K562 (cell line): ENCODE measurements at regions not wholly inside any gene's neighbourhood (a gene's known extent, or its start where the extent isn't known, plus 50 kb on each side); places are given as distances from the start of the nearest gene placed in this dataset.

Experiments used
- ATAC-seq: fragments of 200-7000 bp; cut with Tn5 transposase; 3 replicates; pipeline ENCODE4 v1.9.1; 2020; ENCODE audit warnings: moderate library complexity
- BruUV-seq: library from RNA; stranded (reverse); fragments of 400-500 nt; replicated peaks from 2 replicates; lab custom pipeline; 2021; lab: Mats Ljungman, UMichigan
- CTCF ChIA-PET: fragments of 300-600 bp; formaldehyde crosslinking; extraction: SDS; loops from one replicate; lab custom pipeline; 2021; ENCODE audit warnings: low intra/inter-chr PET ratio; lab: Yijun Ruan, JAX
- POLR2A ChIA-PET: fragments of 300-600, 350-650 bp; sonication (Branson Sonifier 250); formaldehyde crosslinking; extraction: SDS; loops from one replicate; lab custom pipeline; 2021; ENCODE audit warnings: antibody characterized with exemption, inconsistent platforms; lab: Yijun Ruan, JAX
- DNase-seq, 4 experiments: peaks; one replicate each; pipeline versions ENCODE4 v3.0.0 to v3.0.0-alpha.2; 2011 to 2018; ENCODE audit warnings: low spot score in 3 of 4, mixed read lengths in 3 of 4; ENCODE audit errors: extremely low read depth in 1 of 4
- FAIRE-seq: peaks from 2 replicates; lab custom pipeline; 2011; peaks lifted over from hg19 to GRCh38; lab: Jason Lieb, UNC
- H2AFZ ChIP-seq: 2 replicates; pipeline ENCODE4 v1.6.0; 2011; ENCODE audit warnings: low read depth, low read length, control low read depth, inconsistent platforms
- H3K27ac ChIP-seq: fragments of 200-600 bp; 3 replicates; pipeline ENCODE4 v1.8.0; 2011; ENCODE audit warnings: low read depth, mild to moderate bottlenecking, control low read depth, inconsistent platforms, low read length, moderate library complexity, mixed read lengths; ENCODE audit errors: extremely low read depth
- H3K27me3 ChIP-seq, 2 experiments: fragments of 300-600 bp in 1 of 2; 2 replicates in 1 of 2; 3 replicates in 1 of 2; pipeline versions ENCODE4 v1.6.0 to v1.8.0; 2011; ENCODE audit warnings: inconsistent platforms in 2 of 2, low read length in 2 of 2, mild to moderate bottlenecking in 1 of 2, mixed read lengths in 1 of 2, moderate library complexity in 1 of 2; ENCODE audit not compliant: control insufficient read depth in 2 of 2, insufficient read depth in 2 of 2
- H3K36me3 ChIP-seq: fragments of 300-600 bp; 3 replicates; pipeline ENCODE4 v1.8.0; 2011; ENCODE audit warnings: mild to moderate bottlenecking, low read length, inconsistent platforms; ENCODE audit not compliant: control insufficient read depth, insufficient read depth
- H3K4me1 ChIP-seq, 2 experiments: fragments of 200-600 bp in 1 of 2; replicated peaks in 1 of 2; 2 replicates in 1 of 2; 3 replicates in 1 of 2; pipeline versions ENCODE4 v1.5.1 to v1.8.0; 2011; ENCODE audit warnings: inconsistent platforms in 2 of 2, low read length in 2 of 2, mild to moderate bottlenecking in 1 of 2, mixed read lengths in 1 of 2, moderate library complexity in 1 of 2; ENCODE audit not compliant: control insufficient read depth in 2 of 2, insufficient read depth in 2 of 2
- H3K4me2 ChIP-seq: 2 replicates; pipeline ENCODE4 v1.6.1; 2011; ENCODE audit warnings: low read length, control low read depth, inconsistent platforms, mixed read lengths; ENCODE audit not compliant: insufficient read depth
- H3K4me3 ChIP-seq: fragments of 200-600 bp; sonication (generic), shearing (Covaris generic); 2 replicates; pipeline ENCODE4 v1.5.1; 2016; ENCODE audit warnings: control low read depth, inconsistent platforms
- H3K79me2 ChIP-seq: fragments of 200-600 bp; 3 replicates; pipeline ENCODE4 v1.8.0; 2011; ENCODE audit warnings: low read length, inconsistent platforms; ENCODE audit not compliant: control insufficient read depth, insufficient read depth
- H3K9ac ChIP-seq, 2 experiments: 2 replicates each; pipeline versions ENCODE4 v1.6.0 to v1.6.1; 2011; ENCODE audit warnings: low read depth in 2 of 2, low read length in 2 of 2, control low read depth in 1 of 2, inconsistent platforms in 1 of 2, mild to moderate bottlenecking in 1 of 2, mixed read lengths in 1 of 2; ENCODE audit not compliant: insufficient read depth in 1 of 2
- H3K9me1 ChIP-seq: one replicate; pipeline ENCODE4 v1.6.0; 2011; ENCODE audit warnings: inconsistent platforms, mild to moderate bottlenecking, low read length, moderate library complexity; ENCODE audit not compliant: control insufficient read depth, insufficient read depth
- H3K9me3 ChIP-seq: replicated peaks from 2 replicates; pipeline ENCODE4 v1.5.1; 2011; ENCODE audit warnings: low read depth, low read length, inconsistent platforms; ENCODE audit not compliant: control insufficient read depth, insufficient read depth
- H4K20me1 ChIP-seq: replicated peaks from 2 replicates; pipeline ENCODE4 v1.6.1; 2011; ENCODE audit warnings: low read length, inconsistent platforms, mixed read lengths; ENCODE audit not compliant: control insufficient read depth, insufficient read depth
- CBX5 ChIP-seq: IDR thresholded peaks from 2 replicates; pipeline ENCODE4 v1.6.1; 2014; ENCODE audit warnings: low read depth, borderline replicate concordance
- DNMT1 ChIP-seq: fragments of 450-650 bp; IDR thresholded peaks from 2 replicates; pipeline ENCODE4 v1.6.1; 2016; ENCODE audit warnings: antibody characterized with exemption, mild to moderate bottlenecking
- GTF2E2 ChIP-seq: fragments of 200-800 bp; sonication (Bioruptor generic); IDR thresholded peaks from 2 replicates; pipeline ENCODE4 v1.6.1; 2016; ENCODE audit warnings: missing genetic modification characterization, missing compliant biosample characterization
- KLF10 ChIP-seq: fragments of 250-450 bp; sonication (Bioruptor Pico); IDR thresholded peaks from 2 replicates; pipeline ENCODE4 v1.6.1; 2021; ENCODE audit warnings: matching md5 sums
- KLF16 ChIP-seq: IDR thresholded peaks from 2 replicates; pipeline ENCODE4 v1.6.1; 2016; ENCODE audit warnings: antibody characterized with exemption
- MTF1 ChIP-seq: fragments of 250-450 bp; sonication (Bioruptor Pico); IDR thresholded peaks from 2 replicates; pipeline ENCODE4 v1.9.0; 2021; ENCODE audit warnings: moderate library complexity, mild to moderate bottlenecking, inconsistent platforms, borderline replicate concordance
- NFATC3 ChIP-seq: fragments of 450-650 bp; IDR thresholded peaks from 2 replicates; pipeline ENCODE4 v1.6.1; 2017; ENCODE audit warnings: mild to moderate bottlenecking
- POLR3A ChIP-seq: IDR thresholded peaks from 2 replicates; pipeline ENCODE4 v1.6.1; 2011; ENCODE audit warnings: borderline replicate concordance, mild to moderate bottlenecking, moderate library complexity; ENCODE audit not compliant: insufficient read length, insufficient read depth; ENCODE audit errors: extremely low read depth
- RCOR1 ChIP-seq, 2 experiments: IDR thresholded peaks; 2 replicates each; pipeline ENCODE4 v1.6.1; 2012; ENCODE audit warnings: low read depth in 2 of 2, low read length in 2 of 2, borderline replicate concordance in 1 of 2, improper control_type of control experiment in 1 of 2
- WHSC1 ChIP-seq: IDR thresholded peaks from one replicate; pipeline ENCODE4 v1.6.1; 2012; ENCODE audit warnings: low read length, control low read depth, inconsistent platforms
- WGBS: fragments of 100-300 bp; shearing (Covaris generic); methylation state at CpG from one replicate; pipeline ENCODE4 v1.1.6; 2016; ENCODE audit warnings: low coverage, mixed read lengths; ENCODE audit not compliant: insufficient coverage; ENCODE audit errors: missing lambda C conversion rate; 5-methylcytosine and 5-hydroxymethylcytosine counted together
- in situ Hi-C: fragments of 300-500 bp; cut with MboI; formaldehyde crosslinking; loops from 4 replicates; pipeline ENCODE4 v1.15.0; 2018; ENCODE audit warnings: inconsistent platforms, mixed read lengths
- intact Hi-C: fragments of 100-400 bp; cut with micrococcal nuclease; formaldehyde crosslinking; loops from 2 replicates; pipeline ENCODE4 v1.14.2; 2022

- in situ Hi-C loops (no loop called here), intact Hi-C loops (no loop called here)
- no peak overlapping the region for H3K4me3 ChIP-seq
- TF ChIP-seq KLF10 (CRISPR knock-in tag) (no peak), DNMT1 (no peak), POLR3A (no peak), CBX5 (no peak), WHSC1 (no peak), KLF16 (no peak), RCOR1 (IDR thresholded peaks at IDR 0.05; ENCODE audit: borderline replicate concordance in 1 of 2, low read depth in 2 of 2, low read length in 2 of 2) (no peak), NFATC3 (no peak), MTF1 (CRISPR knock-in tag) (no peak), GTF2E2 (tag) (no peak)
- ChIA-PET CTCF (no interaction called here), POLR2A (no interaction called here)
- no CpG with 5 or more reads among the region's 1 CpG for WGBS
- H3K79me2 ChIP-seq, result no peaks in the 10 kb centered on the region
- H3K27ac ChIP-seq, result no peak overlapping the region
- H3K27me3 ChIP-seq, result no peaks in the 10 kb centered on the region
- no peaks in the 10 kb centered on the region for H3K4me1 ChIP-seq
- H4K20me1 ChIP-seq, result no peaks in the 10 kb centered on the region
- FAIRE-seq (no peak), ATAC-seq (no peak), DNase-seq (no peak)
- no peak overlapping the region for H3K4me2 ChIP-seq
- H3K9ac ChIP-seq, result no peak overlapping the region
- no peaks in the 10 kb centered on the region for H3K9me1 ChIP-seq
- no peaks in the 10 kb centered on the region for H3K36me3 ChIP-seq
- BruUV-seq, result no TSS peak
- 0 out of 2 replicates have a peak, but pooled peaks cover 2% of the 10 kb centered on the region for H3K9me3 ChIP-seq
- no peak overlapping the region for H2AFZ ChIP-seq
Observed at GRCh38 chr4:13888112-13888511, 260.6 kb upstream of the BOD1L1 start.
